GM12892 (cell line): ENCODE measurements at regions not wholly inside any gene's neighbourhood (a gene's known extent, or its start where the extent isn't known, plus 50 kb on each side); places are given as distances from the start of the nearest gene placed in this dataset.

Experiments
- POLR2AphosphoS5 ChIP-seq: IDR thresholded peaks from 2 replicates; pipeline ENCODE4 v1.6.1; 2011; ENCODE audit warnings: low read depth, low read length, control low read depth
- TAF1 ChIP-seq: IDR thresholded peaks from 2 replicates; pipeline ENCODE4 v1.6.1; 2011; ENCODE audit warnings: low read depth, mild to moderate bottlenecking, control low read depth, low read length, borderline replicate concordance

DNA sequence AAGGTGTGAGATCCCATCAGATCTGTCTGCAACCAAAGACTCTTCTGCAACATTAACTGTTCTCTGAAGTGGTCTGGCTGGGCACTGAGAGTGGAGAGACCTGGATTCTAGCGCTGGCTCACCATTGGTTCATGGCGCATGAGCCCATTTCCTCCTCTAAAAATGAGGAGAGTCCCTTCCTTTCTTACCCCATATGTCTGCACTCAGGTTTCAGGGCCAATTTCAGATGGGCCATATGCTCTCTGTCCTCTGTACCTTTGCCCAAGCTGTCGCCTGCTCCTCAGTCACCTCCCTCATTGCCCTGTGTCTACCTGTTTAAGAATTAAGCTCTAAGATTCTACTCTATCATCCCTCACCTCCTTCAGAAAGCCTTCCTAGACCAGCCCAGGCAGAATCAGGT is 484.7 kb downstream of the INSC start:
- TF ChIP-seq POLR2AphosphoS5: no peak
- no peak for TF ChIP-seq TAF1
